NOMO-1 treated with DMSO at 0.1 percent for 48 hours (cell line): ENCODE measurements at regions not wholly inside any gene's neighbourhood (a gene's known extent, or its start where the extent isn't known, plus 50 kb on each side); places are given as distances from the start of the nearest gene placed in this dataset.
"Not testable (repeated sequence)": the region's sequence is repeated elsewhere in the genome, so short reads cannot be mapped to it uniquely, and the experiment has no call there.

Experiments
- DNase-seq: peaks from one replicate; lab custom pipeline; 2025; ENCODE audit not compliant: unreplicated experiment; lab: John Stamatoyannopoulos, UW

DNA sequence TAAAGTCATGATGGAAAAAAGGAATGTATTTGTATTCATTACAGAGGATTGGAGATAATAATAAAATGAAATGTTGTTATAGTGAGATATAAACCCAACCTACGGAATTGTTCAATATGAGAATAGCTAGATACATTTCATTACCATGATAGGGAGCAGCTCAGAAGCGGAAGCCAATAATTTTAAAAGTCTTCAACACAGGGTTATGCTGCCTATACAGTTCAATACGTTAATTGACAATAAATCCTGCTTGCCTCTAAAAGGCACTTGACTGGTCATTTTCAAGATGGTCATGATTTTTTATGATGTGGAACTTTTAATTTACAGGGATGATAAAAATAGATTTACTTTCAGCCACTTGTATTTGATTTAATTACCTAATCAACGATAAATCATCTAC is 506.8 kb downstream of the TMEM114 start:
- DNase-seq = no peak

DNA sequence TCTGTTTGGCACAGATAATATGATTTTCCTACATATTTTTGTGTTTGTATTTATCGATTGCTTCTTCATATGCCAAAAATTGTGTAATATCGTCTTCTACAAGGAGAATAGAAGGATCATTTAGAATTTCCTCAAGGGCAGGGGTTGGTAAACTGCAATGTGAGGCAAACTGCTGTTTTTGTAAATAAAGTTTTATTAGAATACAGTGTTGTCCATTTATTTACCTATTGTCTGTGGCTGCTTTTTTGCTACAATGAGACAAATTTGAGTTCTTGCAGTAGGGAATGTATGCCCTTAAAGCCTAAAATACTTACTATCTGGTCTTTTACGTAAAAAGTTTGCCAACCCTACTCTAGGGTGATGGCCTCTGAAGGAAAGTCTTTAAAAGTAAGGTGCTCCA is 509.5 kb downstream of the TMEM114 start:
- DNase-seq = no peak

DNA sequence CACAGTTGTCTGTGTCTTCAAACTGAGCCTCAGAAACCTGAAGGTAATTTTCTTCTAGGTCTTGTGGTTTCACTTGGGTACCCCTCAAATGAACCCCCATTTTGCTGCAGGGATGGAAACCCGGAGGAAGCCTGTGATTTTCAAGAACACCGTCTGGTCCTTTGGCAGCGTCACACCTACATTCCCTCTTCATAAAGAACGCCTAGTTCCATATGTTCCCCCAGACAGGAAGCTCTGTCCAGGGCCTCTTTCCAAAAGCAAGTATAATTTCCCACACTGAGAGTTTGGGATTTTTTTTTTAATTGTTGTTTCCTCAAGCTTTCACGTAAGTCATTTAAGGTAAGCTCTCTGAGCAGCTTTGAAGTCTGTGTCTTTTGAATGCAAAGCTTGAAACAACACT is 515.0 kb downstream of the TMEM114 start:
- DNase-seq = no peak

DNA sequence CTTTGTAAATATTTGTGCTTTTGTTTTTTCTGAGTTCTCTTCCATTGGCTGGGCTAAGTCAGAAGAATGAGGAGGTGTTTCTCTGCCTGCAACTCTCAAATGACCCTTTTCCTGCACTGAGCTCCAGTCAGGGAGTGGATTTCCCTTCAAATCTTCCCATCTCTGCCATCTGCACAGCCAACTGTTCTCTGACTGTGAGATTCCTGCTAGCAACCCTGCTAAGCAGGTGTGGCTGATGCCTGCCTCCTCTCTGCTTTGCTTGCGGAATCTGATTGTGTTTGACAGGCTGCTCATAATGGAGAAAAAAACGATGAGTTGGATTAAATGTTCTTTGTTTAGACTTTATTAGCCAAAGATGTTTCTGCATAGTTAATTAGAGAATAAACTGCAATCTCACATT is 519.8 kb downstream of the TMEM114 start:
- DNase-seq = no peak

DNA sequence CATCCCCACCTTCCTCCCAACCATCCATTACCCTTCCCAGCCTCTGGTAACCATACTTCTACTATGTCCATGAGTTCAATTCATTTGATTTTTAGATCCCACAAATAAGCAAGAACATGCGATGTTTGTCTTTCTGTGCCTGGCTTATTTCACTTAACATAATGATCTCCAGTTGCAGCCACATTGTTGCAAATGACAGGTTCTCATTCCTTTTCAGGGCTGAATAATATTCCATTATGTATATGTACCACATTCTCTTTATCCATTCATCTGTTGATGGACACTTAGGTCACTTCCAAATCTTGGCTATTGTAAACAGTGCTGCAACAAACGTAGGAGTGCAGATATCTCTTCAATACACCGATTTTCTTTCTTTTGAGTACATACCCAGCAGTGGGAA is 522.1 kb downstream of the TMEM114 start:
- DNase-seq = not testable (repeated sequence)

DNA sequence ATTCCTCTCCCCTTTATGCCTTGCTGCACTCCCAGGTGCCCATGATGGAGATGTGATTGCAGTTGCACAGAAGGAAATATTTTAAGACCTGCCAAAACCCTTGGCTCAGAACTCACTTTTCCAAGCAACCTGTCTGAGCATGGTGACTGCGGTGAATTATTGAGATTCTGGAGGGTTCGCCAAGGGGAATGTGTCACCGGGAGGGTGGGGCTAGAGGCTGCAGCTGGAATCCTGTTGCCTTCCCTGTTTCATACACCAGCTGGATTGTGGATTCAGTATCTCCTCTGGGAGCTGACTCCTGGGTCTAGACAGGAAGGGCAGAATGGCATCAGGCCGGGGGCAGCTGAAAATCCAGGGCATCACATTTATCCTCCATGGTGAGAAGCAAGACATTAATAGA is 527.2 kb downstream of the TMEM114 start:
- no peak for DNase-seq

DNA sequence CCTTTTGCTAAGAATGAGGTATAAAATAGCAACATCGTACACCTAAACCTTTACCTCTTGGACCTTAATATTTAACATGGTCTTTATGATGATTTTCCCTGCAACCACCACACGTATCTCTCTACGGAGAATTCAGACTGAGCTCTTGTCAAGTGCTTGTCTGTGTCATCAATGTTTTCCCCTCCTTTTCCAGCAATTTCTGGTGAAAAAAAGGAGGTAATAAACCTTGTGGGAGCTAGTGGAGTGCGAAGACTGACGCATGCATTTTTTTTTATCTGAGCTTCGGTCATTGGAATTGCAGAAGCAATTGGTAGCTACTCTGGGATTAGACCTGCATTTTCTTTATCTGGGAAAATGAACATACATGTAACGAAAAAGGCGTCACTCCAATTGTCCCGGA is 527.6 kb downstream of the TMEM114 start:
- DNase-seq = no peak

DNA sequence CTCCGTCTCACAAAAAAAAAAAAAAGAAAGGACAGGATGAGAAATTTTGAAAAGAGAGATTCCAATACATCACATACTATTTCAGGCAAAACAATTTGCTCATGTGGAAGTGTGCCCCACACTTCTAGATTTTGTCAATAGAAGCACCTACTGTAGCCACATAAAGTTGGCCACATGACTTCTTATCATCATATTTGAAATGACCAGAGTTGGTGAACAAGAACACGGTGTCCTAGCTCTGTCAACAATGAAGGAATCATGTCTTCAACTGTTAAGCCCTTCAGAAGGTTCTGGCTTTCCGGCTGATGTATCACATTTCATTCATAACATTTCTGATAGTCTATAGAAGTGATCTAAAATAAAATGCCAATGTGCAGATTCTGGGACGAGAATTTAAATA is 534.5 kb downstream of the TMEM114 start:
- no peak for DNase-seq

DNA sequence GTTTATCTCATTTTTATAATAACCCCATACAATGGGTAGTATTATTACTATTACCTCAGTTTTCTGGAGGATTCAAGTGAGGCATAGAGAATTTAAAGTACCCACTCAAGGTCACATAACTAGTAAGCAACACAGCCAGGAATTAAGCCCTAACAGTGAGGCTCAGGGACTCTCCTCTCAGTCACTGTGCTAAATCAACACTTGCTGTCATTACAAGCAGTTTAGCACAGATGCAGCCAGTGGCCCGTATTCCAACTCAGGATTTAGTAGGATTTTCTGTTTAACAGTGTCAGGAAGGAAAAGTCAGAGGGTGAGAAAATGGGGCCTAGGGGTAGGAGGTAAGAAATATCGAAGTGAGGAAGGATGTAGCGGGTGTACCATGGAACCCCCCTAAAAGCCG is 536.9 kb downstream of the TMEM114 start:
- DNase-seq = no peak

DNA sequence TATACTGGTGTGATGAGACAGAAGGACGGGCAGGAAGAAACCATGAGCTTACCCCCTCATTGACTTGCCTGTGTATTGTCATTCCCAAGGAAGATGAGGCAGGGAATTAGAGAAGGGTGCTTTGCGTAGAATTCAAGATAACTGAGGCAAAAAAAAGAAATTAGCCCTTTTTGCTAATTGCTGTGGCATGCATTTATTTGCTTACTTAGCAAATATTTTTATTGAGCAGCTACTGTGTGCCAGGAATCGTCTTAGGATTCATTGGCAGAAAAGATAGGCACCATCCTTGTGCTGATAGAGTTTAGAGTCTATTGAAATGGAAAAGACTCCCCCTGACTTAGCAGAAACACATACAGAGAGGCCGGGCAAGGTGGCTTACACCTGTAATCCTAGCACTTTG is 541.9 kb downstream of the TMEM114 start:
- no peak for DNase-seq

DNA sequence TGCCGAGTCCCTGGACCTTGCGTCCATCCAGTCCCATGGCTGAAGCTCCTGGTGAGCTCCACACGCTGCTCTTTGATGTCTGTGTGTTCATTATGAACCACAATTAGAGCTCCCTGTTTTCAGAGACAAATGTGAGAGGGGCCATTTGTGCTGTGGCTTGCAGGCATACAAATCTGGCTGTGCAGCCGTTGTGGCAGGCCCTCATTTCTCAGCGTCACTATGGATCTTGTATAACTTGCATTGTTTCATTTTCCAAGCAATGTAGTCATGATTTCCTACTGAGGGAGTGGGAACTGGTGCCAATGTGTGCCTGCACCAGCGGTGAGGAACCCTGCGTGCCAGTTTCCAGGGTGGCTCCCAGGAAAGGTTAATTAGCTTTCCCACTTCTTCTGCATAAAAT is 542.6 kb downstream of the TMEM114 start:
- DNase-seq = no peak

DNA sequence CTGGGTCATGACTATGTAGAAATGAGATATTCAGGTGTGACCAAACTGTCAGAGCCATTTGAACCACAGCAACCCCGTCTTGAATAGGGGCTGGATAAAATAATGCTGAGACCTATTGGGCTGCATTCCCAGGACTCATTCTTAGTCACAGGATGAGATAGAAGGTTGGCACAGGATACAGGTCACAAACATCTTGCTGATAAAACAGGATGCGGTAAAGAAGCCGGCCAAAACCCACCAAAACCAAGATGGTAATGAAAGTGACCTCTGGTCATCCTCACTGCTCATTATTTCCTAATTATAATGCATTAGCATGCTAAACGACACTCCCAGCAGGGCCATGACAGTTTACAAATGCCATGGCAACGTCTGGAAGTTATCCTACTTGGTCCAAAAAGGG is 545.5 kb downstream of the TMEM114 start:
- DNase-seq = no peak

DNA sequence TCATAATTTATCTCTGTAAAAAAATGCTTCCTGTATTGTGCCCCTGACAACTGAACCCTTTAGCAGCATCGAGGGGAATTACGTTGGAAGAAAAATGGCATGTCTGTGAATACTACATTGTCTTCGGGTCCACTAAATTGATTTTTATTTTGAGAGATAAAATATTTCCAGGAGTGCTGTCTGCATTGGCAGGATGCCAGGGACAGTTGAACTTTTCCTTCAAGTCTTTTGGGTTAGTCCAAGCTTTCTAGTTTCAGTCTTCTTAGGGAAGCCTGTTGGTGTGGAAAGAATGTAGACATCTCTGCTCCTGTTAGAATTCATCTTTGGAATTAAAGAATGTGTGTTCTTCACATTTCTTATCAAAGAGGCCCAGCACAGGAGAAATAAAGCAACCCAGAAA is 557.9 kb downstream of the TMEM114 start:
- DNase-seq = no peak

DNA sequence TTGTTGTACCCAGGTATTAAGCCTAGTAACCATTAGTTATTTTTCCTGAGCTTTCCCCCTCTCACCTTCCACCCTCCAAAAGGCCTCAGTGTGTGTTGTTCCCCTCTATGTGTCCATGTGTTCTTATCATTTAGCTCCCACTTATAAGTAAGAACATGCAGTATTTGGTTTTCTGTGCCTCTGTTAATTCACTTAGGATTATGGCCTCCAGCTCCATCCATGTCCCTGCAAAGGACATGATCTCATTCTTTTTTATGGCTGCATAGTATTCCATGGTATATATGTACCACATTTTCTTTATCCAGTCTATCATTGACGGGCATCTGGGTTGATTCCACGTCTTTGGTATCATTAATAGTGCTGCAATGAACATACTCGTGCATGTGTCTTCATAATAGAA is 560.3 kb downstream of the TMEM114 start:
- not testable (repeated sequence) for DNase-seq

DNA sequence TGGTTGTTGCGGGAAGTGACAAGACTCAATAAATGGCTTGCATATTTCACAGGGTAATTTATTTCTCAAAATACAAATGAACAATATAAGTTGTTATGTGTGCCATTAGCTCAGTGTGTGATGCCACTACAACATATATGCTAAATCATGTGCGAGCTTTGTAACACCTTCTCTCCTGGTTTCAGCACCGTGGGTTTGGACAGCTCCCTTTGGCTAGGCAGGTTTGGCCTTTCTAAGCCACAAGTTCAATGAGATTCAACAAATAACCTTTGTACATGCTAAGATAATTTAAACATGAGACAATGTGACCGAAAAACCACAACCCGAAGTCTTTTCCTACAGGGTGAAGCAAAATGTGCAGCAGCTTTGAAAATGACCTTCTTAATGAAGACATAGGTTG is 563.9 kb downstream of the TMEM114 start:
- no peak for DNase-seq

DNA sequence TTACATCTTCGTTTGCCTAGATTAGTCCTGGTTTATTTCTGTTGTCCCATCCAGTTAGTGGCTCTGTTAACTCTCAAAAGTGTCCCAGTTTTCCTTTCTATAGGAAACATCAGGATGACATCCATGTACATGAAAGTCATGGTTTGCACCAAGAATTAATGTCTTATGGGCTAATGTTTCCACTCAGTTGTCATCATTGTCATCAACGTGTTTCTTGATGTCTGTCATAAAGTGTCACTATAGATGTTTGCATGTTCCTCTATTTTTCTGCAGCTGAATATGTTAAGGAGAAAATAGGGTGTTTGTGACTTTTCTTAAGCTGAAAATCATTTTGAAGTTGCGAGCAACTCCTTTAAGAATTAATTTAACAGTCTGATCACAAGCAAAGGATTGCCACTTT is 567.0 kb downstream of the TMEM114 start:
- no peak for DNase-seq

DNA sequence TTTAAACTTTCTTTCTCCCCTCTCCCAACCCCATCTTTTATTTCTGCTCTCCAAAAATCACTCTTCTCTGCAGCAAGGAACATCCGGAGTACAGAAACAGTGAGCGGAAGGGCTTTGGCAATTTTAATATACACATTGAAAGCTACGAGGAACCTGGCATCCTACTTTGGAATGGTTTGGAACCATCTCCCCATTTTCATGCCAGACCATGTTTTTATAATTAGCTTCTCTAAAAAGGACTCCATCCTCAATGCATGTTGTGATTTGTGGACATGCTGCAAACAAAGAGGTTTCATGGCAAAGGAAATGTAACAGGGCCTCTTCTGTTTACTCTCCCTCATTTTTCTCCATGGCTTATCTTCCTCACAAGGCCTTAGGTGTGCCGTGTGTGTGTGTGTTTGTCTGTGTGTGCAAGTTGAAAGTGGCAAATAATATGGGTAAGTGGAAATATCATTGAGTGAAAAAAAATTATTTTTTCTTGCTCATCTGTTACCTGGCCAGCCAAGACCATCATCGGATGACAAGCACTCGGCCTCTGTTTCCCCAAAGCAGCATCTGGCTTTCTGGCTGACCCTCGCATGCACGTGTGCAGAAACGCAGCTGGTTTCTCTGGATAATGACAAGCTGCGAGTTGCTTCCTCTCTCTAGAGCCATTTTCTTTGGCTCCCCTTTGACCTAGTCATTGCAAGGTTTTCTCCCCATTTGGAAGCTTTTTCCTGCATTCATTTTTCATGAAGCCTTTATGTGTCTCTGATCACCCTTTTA is 585.0 kb downstream of the TMEM114 start:
- no peak for DNase-seq

DNA sequence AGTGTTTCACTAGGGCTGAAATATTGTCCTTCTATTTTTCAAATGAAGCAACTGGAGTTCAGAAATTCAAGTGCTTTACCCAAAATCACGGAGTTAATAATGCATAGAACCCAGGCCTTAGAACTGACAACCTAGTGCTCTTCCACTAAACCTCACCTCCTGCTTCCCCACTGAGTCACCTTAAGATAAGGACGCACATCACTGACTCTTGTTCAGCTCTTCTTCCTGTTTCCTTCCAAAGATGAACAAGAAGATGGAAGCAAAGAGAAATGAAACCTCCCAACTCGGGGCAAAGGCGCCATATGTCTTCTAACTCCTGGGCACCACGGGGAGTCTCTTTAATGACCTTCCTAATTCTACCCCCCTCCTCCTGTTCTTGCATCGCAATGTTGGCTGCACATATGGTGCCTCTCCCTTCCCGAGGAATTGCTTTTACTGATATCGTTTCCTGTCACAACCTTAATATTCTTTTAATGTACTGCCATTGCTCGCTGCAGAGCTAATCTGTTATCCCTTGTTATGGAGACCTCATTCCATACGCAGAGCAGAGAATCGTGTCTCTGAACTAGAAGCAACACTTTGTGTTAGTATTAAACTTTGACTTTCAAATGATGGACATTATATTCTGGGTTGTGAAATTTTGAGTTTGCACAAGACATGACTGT is 591.4 kb downstream of the TMEM114 start:
- DNase-seq = no peak

DNA sequence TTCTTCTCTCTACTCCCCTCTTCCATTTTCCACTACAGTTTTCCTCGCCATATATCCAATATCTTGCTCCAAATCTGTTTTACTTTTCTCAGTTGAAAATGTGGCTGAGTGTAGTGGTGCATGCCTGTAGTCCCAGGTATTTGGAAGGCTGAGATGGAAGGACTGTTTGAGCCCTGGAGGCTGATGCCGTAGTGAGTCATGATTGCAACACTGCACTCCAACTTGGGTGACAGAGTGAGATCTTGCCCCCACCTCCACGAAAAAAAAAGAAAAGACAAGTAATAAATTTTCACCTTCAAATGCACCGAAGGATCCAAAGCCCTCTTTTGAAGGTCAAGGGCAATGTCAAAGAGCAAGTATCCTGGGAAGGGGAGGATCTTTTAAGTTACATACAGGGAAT is 592.3 kb downstream of the TMEM114 start:
- no peak for DNase-seq

DNA sequence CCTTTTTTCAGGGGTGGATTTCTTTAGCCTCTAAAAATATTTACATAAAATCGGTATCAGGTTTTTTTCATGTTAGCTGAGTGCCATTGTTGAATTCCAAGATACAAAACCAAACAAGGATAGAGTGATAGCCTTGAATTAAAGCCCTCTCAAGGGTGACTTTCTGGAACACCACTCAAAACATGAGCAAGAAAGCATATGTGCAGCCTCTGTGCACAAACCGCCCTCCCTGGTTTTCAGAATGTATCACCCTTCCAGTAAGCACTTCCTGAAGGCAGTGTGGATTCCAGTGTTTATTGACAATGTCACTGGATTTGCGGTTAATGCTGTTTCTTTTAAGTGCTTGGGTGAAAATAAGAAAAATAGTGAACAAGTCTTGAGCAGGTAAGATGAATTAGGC is 597.7 kb downstream of the TMEM114 start:
- no peak for DNase-seq

DNA sequence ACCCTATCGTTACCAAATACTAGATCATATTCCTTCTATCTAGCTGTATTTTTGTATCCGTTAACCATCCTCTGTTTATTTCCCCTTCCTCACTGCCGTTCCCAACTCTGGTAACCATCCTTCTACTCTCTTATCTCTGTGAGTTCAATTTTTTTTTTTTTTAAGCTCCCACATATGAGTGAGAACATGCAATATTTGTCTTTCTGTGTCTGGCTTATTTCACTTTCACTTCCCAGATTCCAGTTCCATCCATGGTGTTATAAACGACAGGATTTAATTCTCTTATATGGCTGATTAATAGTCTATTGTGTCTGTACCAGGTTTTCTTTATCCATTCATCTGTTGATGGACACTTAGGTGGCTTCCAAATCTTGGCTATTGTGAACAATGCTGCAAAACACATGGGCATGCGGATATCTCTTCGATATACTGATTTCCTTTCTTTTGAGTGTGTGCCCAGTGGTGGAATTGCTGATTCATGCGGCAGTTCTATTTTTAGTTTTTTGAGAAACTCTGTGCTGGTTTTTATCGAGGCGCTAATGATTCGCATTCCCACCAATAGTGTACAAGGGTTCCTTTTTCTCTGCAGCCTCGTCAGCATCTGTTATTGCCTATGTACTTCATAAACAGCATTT is 599.6 kb downstream of the TMEM114 start:
- DNase-seq = peak; percentile 7

DNA sequence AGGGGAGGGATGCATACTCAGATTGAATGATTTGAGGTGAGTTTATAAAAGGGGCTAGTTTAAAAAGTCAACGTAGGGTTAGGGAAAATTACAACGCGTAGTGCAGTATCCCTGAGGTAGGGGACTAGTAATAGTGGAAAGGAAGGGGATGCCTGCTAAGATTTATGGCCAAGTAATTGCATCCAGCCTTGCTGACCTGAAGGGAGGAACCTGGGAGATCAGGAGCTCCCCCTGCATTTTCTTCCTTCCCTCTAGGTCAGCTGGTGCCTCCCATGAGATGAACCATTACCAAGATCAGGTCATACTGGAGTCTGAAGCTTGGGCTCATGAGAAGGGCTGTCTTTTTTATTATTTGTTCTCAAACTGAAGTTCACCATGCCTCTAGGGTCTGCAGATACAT is 606.6 kb downstream of the TMEM114 start:
- DNase-seq = no peak

DNA sequence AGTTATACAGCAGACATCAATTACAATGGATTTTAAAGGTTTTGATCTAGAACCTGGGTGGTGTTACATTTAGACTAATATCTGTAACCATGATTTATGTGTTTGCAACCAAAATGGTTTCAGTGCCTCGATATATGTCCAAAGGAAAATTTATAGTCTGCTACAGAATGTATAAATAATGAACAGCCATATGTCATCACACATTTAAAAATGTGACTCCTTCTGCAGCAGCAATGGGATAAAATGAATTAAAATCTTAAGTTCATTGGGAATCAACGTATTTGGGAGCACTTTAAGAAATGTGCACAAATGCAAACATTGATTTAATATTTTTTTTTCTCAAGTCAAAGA is 610.2 kb downstream of the TMEM114 start:
- DNase-seq = no peak
